HepG2 (cell line): ENCODE measurements at regions not wholly inside any gene's neighbourhood (a gene's known extent, or its start where the extent isn't known, plus 50 kb on each side); places are given as distances from the start of the nearest gene placed in this dataset.
A peak's percentile ranks its signal among the peaks of the same experiment; 100 is the strongest.

ENCODE experiments used
- BCL6 ChIP-seq: IDR thresholded peaks from 2 replicates; pipeline ENCODE4 v1.6.1; 2016; ENCODE audit warnings: missing genetic modification reagents, missing compliant biosample characterization
- BORCS8-MEF2B ChIP-seq: sonication (generic); formaldehyde crosslinking; IDR thresholded peaks from 2 replicates; pipeline ENCODE4 v1.8.0; 2022; ENCODE audit warnings: mild to moderate bottlenecking, missing genetic modification reagents
- KDM2A ChIP-seq: sonication (generic); formaldehyde crosslinking; IDR thresholded peaks from 2 replicates; pipeline ENCODE4 v1.4.0; 2020; ENCODE audit warnings: low read depth, missing genetic modification reagents, borderline replicate concordance
- PRPF4 ChIP-seq: fragments of 200-400 bp; formaldehyde crosslinking; IDR thresholded peaks from 2 replicates; pipeline ENCODE4 v1.6.1; 2016; ENCODE audit warnings: low read length, low read depth; ENCODE audit not compliant: poor library complexity, severe bottlenecking
- SAFB2 ChIP-seq: sonication (generic); formaldehyde crosslinking; IDR thresholded peaks from 2 replicates; pipeline ENCODE4 v1.5.1; 2020; ENCODE audit warnings: missing genetic modification reagents, low read depth, mild to moderate bottlenecking, borderline replicate concordance
- SIX4 ChIP-seq: sonication (generic); formaldehyde crosslinking; IDR thresholded peaks from 2 replicates; pipeline ENCODE4 v1.4.0; 2020; ENCODE audit warnings: missing genetic modification reagents
- SOX13 ChIP-seq, 3 experiments: fragments of 450-650 bp in 1 of 3; sonication (generic) in 1 of 3; formaldehyde crosslinking in 1 of 3; IDR thresholded peaks in 2 of 3; conservative IDR thresholded peaks in 1 of 3; 2 replicates each; pipeline versions ENCODE4 v1.5.0 to v1.6.1; 2016 to 2020; ENCODE audit warnings: antibody characterized with exemption in 1 of 3, mild to moderate bottlenecking in 1 of 3, missing compliant biosample characterization in 1 of 3, missing genetic modification reagents in 1 of 3, moderate library complexity in 1 of 3
- XBP1 ChIP-seq: sonication (generic); formaldehyde crosslinking; IDR thresholded peaks from 2 replicates; pipeline ENCODE4 v1.5.0; 2020; ENCODE audit warnings: missing genetic modification reagents
- ZFP36 ChIP-seq: fragments of 150-350 bp; IDR thresholded peaks from 2 replicates; pipeline ENCODE4 v1.6.1; 2018; ENCODE audit warnings: borderline replicate concordance, low read length, low read depth; ENCODE audit not compliant: partially characterized antibody
- ZNF484 ChIP-seq: sonication (generic); formaldehyde crosslinking; IDR thresholded peaks from 2 replicates; pipeline ENCODE4 v1.5.1; 2020; ENCODE audit warnings: mild to moderate bottlenecking, low read depth, missing genetic modification reagents, borderline replicate concordance
- ZNF614 ChIP-seq: IDR thresholded peaks from 2 replicates; pipeline ENCODE4 v1.6.1; 2018; ENCODE audit warnings: missing biosample characterization, missing genetic modification reagents, inconsistent platforms, borderline replicate concordance
- ZNF792 ChIP-seq: IDR thresholded peaks from 2 replicates; pipeline ENCODE4 v1.6.1; 2016
- ZNF816 ChIP-seq: sonication (generic); formaldehyde crosslinking; IDR thresholded peaks from 2 replicates; pipeline ENCODE4 v1.8.0; 2022; ENCODE audit warnings: missing genetic modification reagents, mild to moderate bottlenecking, borderline replicate concordance
- TF ChIP-seq, protein P1 (sequence below): sonication (generic); formaldehyde crosslinking; IDR thresholded peaks from 2 replicates; pipeline ENCODE4 v1.5.0; 2020; ENCODE audit warnings: mild to moderate bottlenecking, missing genetic modification reagents
- TF ChIP-seq, protein P2 (sequence below): sonication (generic); formaldehyde crosslinking; IDR thresholded peaks from 2 replicates; pipeline ENCODE4 v1.9.0; 2022; ENCODE audit warnings: missing genetic modification reagents, mild to moderate bottlenecking, borderline replicate concordance
- TF ChIP-seq, protein P3 (sequence below): sonication (generic); formaldehyde crosslinking; IDR thresholded peaks from 2 replicates; pipeline ENCODE4 v1.4.0; 2020; ENCODE audit warnings: mild to moderate bottlenecking, missing genetic modification reagents, borderline replicate concordance
- TF ChIP-seq, protein P4 (sequence below): IDR thresholded peaks from 2 replicates; pipeline ENCODE4 v1.4.0; 2020; ENCODE audit warnings: mild to moderate bottlenecking, missing genetic modification reagents

DNA sequence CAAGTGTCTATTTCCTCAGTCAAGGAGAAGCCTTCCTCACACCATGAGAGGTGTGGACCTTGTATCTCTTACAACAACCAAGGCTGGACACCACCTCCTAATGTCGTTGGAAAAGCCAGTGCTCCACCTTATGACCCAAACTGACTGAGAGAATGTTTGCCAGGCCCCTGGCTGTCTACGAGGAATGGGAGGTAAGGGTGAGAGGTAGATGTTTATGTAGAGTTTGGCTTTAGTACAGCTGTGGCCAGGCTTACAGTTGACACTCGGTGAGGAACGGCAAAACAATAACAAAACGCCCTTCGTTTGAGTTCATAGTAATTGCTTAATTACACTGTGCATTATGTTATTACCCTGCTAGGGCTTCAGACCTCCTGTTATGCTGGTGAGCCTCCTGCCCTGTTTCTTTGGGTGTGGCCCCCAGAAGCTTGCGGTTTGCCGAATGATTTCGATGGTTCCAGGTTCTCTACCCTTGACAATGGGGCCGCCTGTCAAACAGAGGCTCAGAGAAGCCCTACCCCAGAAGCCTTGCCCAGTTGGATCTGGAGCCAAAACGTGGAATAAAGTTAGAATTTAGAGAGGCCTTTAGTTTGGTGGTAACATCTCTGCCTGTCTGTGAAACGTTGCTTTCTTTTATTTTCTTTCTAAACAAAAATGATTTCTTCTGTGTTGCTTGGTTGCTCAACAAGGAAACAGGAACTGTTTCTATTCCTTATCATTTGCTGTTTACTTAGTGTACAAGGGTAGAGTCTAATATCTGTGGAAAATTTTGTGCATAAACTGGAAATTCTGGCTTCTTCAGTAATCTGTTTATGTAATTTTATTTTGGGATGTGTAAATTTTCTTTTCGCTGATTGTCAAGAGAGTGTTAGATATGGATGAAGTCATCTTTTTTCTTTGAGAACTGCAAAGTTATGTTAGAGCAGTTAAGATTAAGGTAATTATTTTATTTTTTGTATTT is 60.4 kb upstream of the FOXQ1 start (continued):
- TF ChIP-seq, protein P1, sequence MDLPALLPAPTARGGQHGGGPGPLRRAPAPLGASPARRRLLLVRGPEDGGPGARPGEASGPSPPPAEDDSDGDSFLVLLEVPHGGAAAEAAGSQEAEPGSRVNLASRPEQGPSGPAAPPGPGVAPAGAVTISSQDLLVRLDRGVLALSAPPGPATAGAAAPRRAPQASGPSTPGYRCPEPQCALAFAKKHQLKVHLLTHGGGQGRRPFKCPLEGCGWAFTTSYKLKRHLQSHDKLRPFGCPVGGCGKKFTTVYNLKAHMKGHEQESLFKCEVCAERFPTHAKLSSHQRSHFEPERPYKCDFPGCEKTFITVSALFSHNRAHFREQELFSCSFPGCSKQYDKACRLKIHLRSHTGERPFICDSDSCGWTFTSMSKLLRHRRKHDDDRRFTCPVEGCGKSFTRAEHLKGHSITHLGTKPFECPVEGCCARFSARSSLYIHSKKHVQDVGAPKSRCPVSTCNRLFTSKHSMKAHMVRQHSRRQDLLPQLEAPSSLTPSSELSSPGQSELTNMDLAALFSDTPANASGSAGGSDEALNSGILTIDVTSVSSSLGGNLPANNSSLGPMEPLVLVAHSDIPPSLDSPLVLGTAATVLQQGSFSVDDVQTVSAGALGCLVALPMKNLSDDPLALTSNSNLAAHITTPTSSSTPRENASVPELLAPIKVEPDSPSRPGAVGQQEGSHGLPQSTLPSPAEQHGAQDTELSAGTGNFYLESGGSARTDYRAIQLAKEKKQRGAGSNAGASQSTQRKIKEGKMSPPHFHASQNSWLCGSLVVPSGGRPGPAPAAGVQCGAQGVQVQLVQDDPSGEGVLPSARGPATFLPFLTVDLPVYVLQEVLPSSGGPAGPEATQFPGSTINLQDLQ: no peak
- TF ChIP-seq, protein P2, sequence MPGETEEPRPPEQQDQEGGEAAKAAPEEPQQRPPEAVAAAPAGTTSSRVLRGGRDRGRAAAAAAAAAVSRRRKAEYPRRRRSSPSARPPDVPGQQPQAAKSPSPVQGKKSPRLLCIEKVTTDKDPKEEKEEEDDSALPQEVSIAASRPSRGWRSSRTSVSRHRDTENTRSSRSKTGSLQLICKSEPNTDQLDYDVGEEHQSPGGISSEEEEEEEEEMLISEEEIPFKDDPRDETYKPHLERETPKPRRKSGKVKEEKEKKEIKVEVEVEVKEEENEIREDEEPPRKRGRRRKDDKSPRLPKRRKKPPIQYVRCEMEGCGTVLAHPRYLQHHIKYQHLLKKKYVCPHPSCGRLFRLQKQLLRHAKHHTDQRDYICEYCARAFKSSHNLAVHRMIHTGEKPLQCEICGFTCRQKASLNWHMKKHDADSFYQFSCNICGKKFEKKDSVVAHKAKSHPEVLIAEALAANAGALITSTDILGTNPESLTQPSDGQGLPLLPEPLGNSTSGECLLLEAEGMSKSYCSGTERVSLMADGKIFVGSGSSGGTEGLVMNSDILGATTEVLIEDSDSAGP (CRISPR knock-in tag): peak; percentile 26; the same call in 1 of the 2 replicates
- TF ChIP-seq ZNF614 (CRISPR knock-in tag): 0 out of 2 replicates have a peak, but pooled peaks have one; percentile 46
- peak; percentile 79 for TF ChIP-seq PRPF4
- TF ChIP-seq ZFP36: no peak
- TF ChIP-seq ZNF792: peak; percentile 64; the same call in 1 of the 2 replicates
- TF ChIP-seq, protein P3, sequence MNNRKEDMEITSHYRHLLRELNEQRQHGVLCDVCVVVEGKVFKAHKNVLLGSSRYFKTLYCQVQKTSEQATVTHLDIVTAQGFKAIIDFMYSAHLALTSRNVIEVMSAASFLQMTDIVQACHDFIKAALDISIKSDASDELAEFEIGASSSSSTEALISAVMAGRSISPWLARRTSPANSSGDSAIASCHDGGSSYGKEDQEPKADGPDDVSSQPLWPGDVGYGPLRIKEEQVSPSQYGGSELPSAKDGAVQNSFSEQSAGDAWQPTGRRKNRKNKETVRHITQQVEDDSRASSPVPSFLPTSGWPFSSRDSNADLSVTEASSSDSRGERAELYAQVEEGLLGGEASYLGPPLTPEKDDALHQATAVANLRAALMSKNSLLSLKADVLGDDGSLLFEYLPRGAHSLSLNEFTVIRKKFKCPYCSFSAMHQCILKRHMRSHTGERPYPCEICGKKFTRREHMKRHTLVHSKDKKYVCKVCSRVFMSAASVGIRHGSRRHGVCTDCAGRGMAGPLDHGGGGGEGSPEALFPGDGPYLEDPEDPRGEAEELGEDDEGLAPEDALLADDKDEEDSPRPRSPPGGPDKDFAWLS: no peak
- TF ChIP-seq XBP1 (CRISPR knock-in tag): no peak
- TF ChIP-seq SOX13 (IDR thresholded peaks at IDR 0.05): no peak
- TF ChIP-seq SOX13 (CRISPR knock-in tag; conservative IDR thresholded peaks at IDR 0.05 in 1 of 2, IDR thresholded peaks at IDR 0.05 in 1 of 2): peak in 1 of 2 experiments; percentile 45; a peak in 1 of 4 replicates
- TF ChIP-seq, protein P4, sequence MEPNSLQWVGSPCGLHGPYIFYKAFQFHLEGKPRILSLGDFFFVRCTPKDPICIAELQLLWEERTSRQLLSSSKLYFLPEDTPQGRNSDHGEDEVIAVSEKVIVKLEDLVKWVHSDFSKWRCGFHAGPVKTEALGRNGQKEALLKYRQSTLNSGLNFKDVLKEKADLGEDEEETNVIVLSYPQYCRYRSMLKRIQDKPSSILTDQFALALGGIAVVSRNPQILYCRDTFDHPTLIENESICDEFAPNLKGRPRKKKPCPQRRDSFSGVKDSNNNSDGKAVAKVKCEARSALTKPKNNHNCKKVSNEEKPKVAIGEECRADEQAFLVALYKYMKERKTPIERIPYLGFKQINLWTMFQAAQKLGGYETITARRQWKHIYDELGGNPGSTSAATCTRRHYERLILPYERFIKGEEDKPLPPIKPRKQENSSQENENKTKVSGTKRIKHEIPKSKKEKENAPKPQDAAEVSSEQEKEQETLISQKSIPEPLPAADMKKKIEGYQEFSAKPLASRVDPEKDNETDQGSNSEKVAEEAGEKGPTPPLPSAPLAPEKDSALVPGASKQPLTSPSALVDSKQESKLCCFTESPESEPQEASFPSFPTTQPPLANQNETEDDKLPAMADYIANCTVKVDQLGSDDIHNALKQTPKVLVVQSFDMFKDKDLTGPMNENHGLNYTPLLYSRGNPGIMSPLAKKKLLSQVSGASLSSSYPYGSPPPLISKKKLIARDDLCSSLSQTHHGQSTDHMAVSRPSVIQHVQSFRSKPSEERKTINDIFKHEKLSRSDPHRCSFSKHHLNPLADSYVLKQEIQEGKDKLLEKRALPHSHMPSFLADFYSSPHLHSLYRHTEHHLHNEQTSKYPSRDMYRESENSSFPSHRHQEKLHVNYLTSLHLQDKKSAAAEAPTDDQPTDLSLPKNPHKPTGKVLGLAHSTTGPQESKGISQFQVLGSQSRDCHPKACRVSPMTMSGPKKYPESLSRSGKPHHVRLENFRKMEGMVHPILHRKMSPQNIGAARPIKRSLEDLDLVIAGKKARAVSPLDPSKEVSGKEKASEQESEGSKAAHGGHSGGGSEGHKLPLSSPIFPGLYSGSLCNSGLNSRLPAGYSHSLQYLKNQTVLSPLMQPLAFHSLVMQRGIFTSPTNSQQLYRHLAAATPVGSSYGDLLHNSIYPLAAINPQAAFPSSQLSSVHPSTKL: peak; percentile 69
- TF ChIP-seq BCL6: no peak
- TF ChIP-seq ZNF484 (CRISPR knock-in tag): no peak
- 0 out of 2 replicates have a peak, but pooled peaks have one; percentile 60 for TF ChIP-seq BORCS8-MEF2B (CRISPR knock-in tag)
- TF ChIP-seq ZNF816 (CRISPR knock-in tag): no peak
- TF ChIP-seq SIX4 (CRISPR knock-in tag): no peak
- TF ChIP-seq KDM2A (CRISPR knock-in tag): no peak
- 0 out of 2 replicates have a peak, but pooled peaks have one; percentile 31 for TF ChIP-seq SAFB2
